ENCODE measurements at regions not wholly inside any gene's neighbourhood (a gene's known extent, or its start where the extent isn't known, plus 50 kb on each side); places are given as distances from the start of the nearest gene placed in this dataset.
"Not testable (repeated sequence)": the region's sequence is repeated elsewhere in the genome, so short reads cannot be mapped to it uniquely, and the experiment has no call there.

GRCh38 chrX:137915466-137915865 is 349.5 kb downstream of the ZIC3 start:
- no peaks in the 10 kb centered on the region for H3K27me3 Mint-ChIP-seq (ENCODE audit: low read depth)
- H3K36me3 Mint-ChIP-seq (ENCODE audit: low read depth) = no peaks in the 10 kb centered on the region
- intact Hi-C loops (cut with micrococcal nuclease) = no loop called here
- no peak for DNase-seq (ENCODE audit: low spot score)
- H3K9me3 Mint-ChIP-seq = no peaks in the 10 kb centered on the region
- H3K4me3 Mint-ChIP-seq (ENCODE audit: low read depth) = no peak overlapping the region
- no peaks in the 10 kb centered on the region for H3K4me1 Mint-ChIP-seq (ENCODE audit: low read depth)
- no peak overlapping the region for H3K27ac Mint-ChIP-seq

- no peaks in the 10 kb centered on the region for H3K4me1 Mint-ChIP-seq (ENCODE audit: low read depth)
Observed at GRCh38 chrX:137916090-137916746, 350.3 kb downstream of the ZIC3 start.

GRCh38 chrX:137926090-137926489 is 360.2 kb downstream of the ZIC3 start:
- no peaks in the 10 kb centered on the region for H3K27me3 Mint-ChIP-seq (ENCODE audit: low read depth)
- no peak overlapping the region for H3K27ac Mint-ChIP-seq
- DNase-seq (ENCODE audit: low spot score) = no peak
- intact Hi-C loops (cut with micrococcal nuclease) = no loop called here
- H3K36me3 Mint-ChIP-seq (ENCODE audit: low read depth) = no peaks in the 10 kb centered on the region
- no peak overlapping the region for H3K4me3 Mint-ChIP-seq (ENCODE audit: low read depth)
- H3K9me3 Mint-ChIP-seq = no peaks in the 10 kb centered on the region
- no peaks in the 10 kb centered on the region for H3K4me1 Mint-ChIP-seq (ENCODE audit: low read depth)

More at GRCh38 chrX:137916090-137916746, 350.3 kb downstream of the ZIC3 start:
- intact Hi-C loops (cut with micrococcal nuclease) = no loop called here
- H3K27ac Mint-ChIP-seq = no peak overlapping the region
- no peak overlapping the region for H3K4me3 Mint-ChIP-seq (ENCODE audit: low read depth)
- no peak for DNase-seq (ENCODE audit: low spot score)
- no peaks in the 10 kb centered on the region for H3K27me3 Mint-ChIP-seq (ENCODE audit: low read depth)
- no peaks in the 10 kb centered on the region for H3K9me3 Mint-ChIP-seq
- H3K36me3 Mint-ChIP-seq (ENCODE audit: low read depth) = no peaks in the 10 kb centered on the region

- Mint-ChIP-seq H3K27ac (no peak overlapping the region), H3K9me3 (no peaks in the 10 kb centered on the region), H3K36me3 (ENCODE audit: low read depth) (no peaks in the 10 kb centered on the region), H3K4me3 (ENCODE audit: low read depth) (no peak overlapping the region), H3K4me1 (ENCODE audit: low read depth) (no peaks in the 10 kb centered on the region), H3K27me3 (ENCODE audit: low read depth) (no peaks in the 10 kb centered on the region)
- no peak for DNase-seq (ENCODE audit: low spot score)
- intact Hi-C loops (cut with micrococcal nuclease) = no loop called here
Observed at GRCh38 chrX:137929951-137930350, 364.0 kb downstream of the ZIC3 start.

GRCh38 chrX:137930533-137930932 is 364.6 kb downstream of the ZIC3 start:
- intact Hi-C loops (cut with micrococcal nuclease) = no loop called here
- no peak for DNase-seq (ENCODE audit: low spot score)
- H3K36me3 Mint-ChIP-seq (ENCODE audit: low read depth) = no peaks in the 10 kb centered on the region
- H3K27ac Mint-ChIP-seq = no peak overlapping the region
- no peaks in the 10 kb centered on the region for H3K4me1 Mint-ChIP-seq (ENCODE audit: low read depth)
- H3K4me3 Mint-ChIP-seq (ENCODE audit: low read depth) = no peak overlapping the region
- H3K9me3 Mint-ChIP-seq = no peaks in the 10 kb centered on the region
- no peaks in the 10 kb centered on the region for H3K27me3 Mint-ChIP-seq (ENCODE audit: low read depth)

- H3K4me1 Mint-ChIP-seq (ENCODE audit: low read depth); H3K4me3 Mint-ChIP-seq (ENCODE audit: low read depth); intact Hi-C loops (cut with micrococcal nuclease); DNase-seq (ENCODE audit: low spot score); H3K36me3 Mint-ChIP-seq (ENCODE audit: low read depth); H3K27ac Mint-ChIP-seq; H3K9me3 Mint-ChIP-seq; H3K27me3 Mint-ChIP-seq (ENCODE audit: low read depth): not testable (repeated sequence)
Observed at GRCh38 chrX:137934214-137934613, 368.3 kb downstream of the ZIC3 start.

GRCh38 chrX:137934887-137935286 is 369.0 kb downstream of the ZIC3 start:
- H3K36me3 Mint-ChIP-seq (ENCODE audit: low read depth); H3K27ac Mint-ChIP-seq; H3K27me3 Mint-ChIP-seq (ENCODE audit: low read depth); DNase-seq (ENCODE audit: low spot score); H3K4me1 Mint-ChIP-seq (ENCODE audit: low read depth); H3K9me3 Mint-ChIP-seq; H3K4me3 Mint-ChIP-seq (ENCODE audit: low read depth); intact Hi-C loops (cut with micrococcal nuclease): not testable (repeated sequence)

GRCh38 chrX:137945470-137945869 is 379.5 kb downstream of the ZIC3 start:
- H3K4me1 Mint-ChIP-seq (ENCODE audit: low read depth) = no peaks in the 10 kb centered on the region
- no peak for DNase-seq (ENCODE audit: low spot score)
- no peaks in the 10 kb centered on the region for H3K27me3 Mint-ChIP-seq (ENCODE audit: low read depth)
- no peaks in the 10 kb centered on the region for H3K36me3 Mint-ChIP-seq (ENCODE audit: low read depth)
- intact Hi-C loops (cut with micrococcal nuclease) = no loop called here
- H3K4me3 Mint-ChIP-seq (ENCODE audit: low read depth) = no peak overlapping the region
- H3K27ac Mint-ChIP-seq = no peak overlapping the region
- H3K9me3 Mint-ChIP-seq = no peaks in the 10 kb centered on the region

GRCh38 chrX:137969191-137969590 is 403.3 kb downstream of the ZIC3 start:
- Mint-ChIP-seq H3K36me3 (ENCODE audit: low read depth) (no peaks in the 10 kb centered on the region), H3K27me3 (ENCODE audit: low read depth) (no peaks in the 10 kb centered on the region), H3K27ac (no peak overlapping the region), H3K4me1 (ENCODE audit: low read depth) (no peaks in the 10 kb centered on the region), H3K9me3 (no peaks in the 10 kb centered on the region), H3K4me3 (ENCODE audit: low read depth) (no peak overlapping the region)
- intact Hi-C loops (cut with micrococcal nuclease) = no loop called here
- no peak for DNase-seq (ENCODE audit: low spot score)

GRCh38 chrX:137982472-137983172 is 416.7 kb downstream of the ZIC3 start:
- no peak overlapping the region for H3K27ac Mint-ChIP-seq
- no peaks in the 10 kb centered on the region for H3K27me3 Mint-ChIP-seq (ENCODE audit: low read depth)
- H3K9me3 Mint-ChIP-seq = no peaks in the 10 kb centered on the region
- no peaks in the 10 kb centered on the region for H3K4me1 Mint-ChIP-seq (ENCODE audit: low read depth)
- intact Hi-C loops (cut with micrococcal nuclease) = no loop called here
- DNase-seq (ENCODE audit: low spot score) = no peak
- H3K4me3 Mint-ChIP-seq (ENCODE audit: low read depth) = no peak overlapping the region
- no peaks in the 10 kb centered on the region for H3K36me3 Mint-ChIP-seq (ENCODE audit: low read depth)

GRCh38 chrX:137988470-137988869 is 422.5 kb downstream of the ZIC3 start:
- Mint-ChIP-seq H3K27me3 (ENCODE audit: low read depth) (no peaks in the 10 kb centered on the region), H3K27ac (no peak overlapping the region), H3K4me3 (ENCODE audit: low read depth) (no peak overlapping the region), H3K4me1 (ENCODE audit: low read depth) (no peaks in the 10 kb centered on the region), H3K9me3 (no peaks in the 10 kb centered on the region), H3K36me3 (ENCODE audit: low read depth) (no peaks in the 10 kb centered on the region)
- DNase-seq (ENCODE audit: low spot score) = no peak
- intact Hi-C loops (cut with micrococcal nuclease) = no loop called here

- intact Hi-C loops (cut with micrococcal nuclease) = no loop called here
- Mint-ChIP-seq H3K9me3 (no peaks in the 10 kb centered on the region), H3K4me3 (ENCODE audit: low read depth) (no peak overlapping the region), H3K27ac (no peak overlapping the region), H3K36me3 (ENCODE audit: low read depth) (no peaks in the 10 kb centered on the region), H3K4me1 (ENCODE audit: low read depth) (no peaks in the 10 kb centered on the region), H3K27me3 (ENCODE audit: low read depth) (no peaks in the 10 kb centered on the region)
- no peak for DNase-seq (ENCODE audit: low spot score)
Observed at GRCh38 chrX:137998619-137999018, 432.7 kb downstream of the ZIC3 start.

GRCh38 chrX:137999071-137999470 is 433.1 kb downstream of the ZIC3 start:
- no peaks in the 10 kb centered on the region for H3K27me3 Mint-ChIP-seq (ENCODE audit: low read depth)
- no peaks in the 10 kb centered on the region for H3K9me3 Mint-ChIP-seq
- no peak for DNase-seq (ENCODE audit: low spot score)
- no peaks in the 10 kb centered on the region for H3K4me1 Mint-ChIP-seq (ENCODE audit: low read depth)
- intact Hi-C loops (cut with micrococcal nuclease) = no loop called here
- no peak overlapping the region for H3K4me3 Mint-ChIP-seq (ENCODE audit: low read depth)
- H3K27ac Mint-ChIP-seq = no peak overlapping the region
- H3K36me3 Mint-ChIP-seq (ENCODE audit: low read depth) = no peaks in the 10 kb centered on the region
